A549 (cell line): ENCODE measurements at regions not wholly inside any gene's neighbourhood (a gene's known extent, or its start where the extent isn't known, plus 50 kb on each side); places are given as distances from the start of the nearest gene placed in this dataset.
"Not testable (repeated sequence)": the region's sequence is repeated elsewhere in the genome, so short reads cannot be mapped to it uniquely, and the experiment has no call there.

Source experiments
- BHLHE40 ChIP-seq: IDR thresholded peaks from 2 replicates; pipeline ENCODE4 v1.6.1; 2012; ENCODE audit warnings: low read depth, low read length, inconsistent platforms
- CBX2 ChIP-seq: fragments of 200-600 bp; sonication (generic); IDR thresholded peaks from 2 replicates; pipeline ENCODE4 v1.6.1; 2016; ENCODE audit warnings: low read depth, mild to moderate bottlenecking, borderline replicate concordance
- CHD2 ChIP-seq: fragments of 150-350 bp; IDR thresholded peaks from 2 replicates; pipeline ENCODE4 v1.6.1; 2014; ENCODE audit warnings: low read length; ENCODE audit not compliant: partially characterized antibody
- ESRRA ChIP-seq: fragments of 150-350 bp; IDR thresholded peaks from 2 replicates; pipeline ENCODE4 v1.6.1; 2014; ENCODE audit warnings: mild to moderate bottlenecking, low read length, borderline replicate concordance
- KDM1A ChIP-seq: fragments of 200-600 bp; sonication (generic); IDR thresholded peaks from 2 replicates; pipeline ENCODE4 v1.6.1; 2016; ENCODE audit warnings: low read depth, mild to moderate bottlenecking
- MAFK ChIP-seq: fragments of 450-650 bp; IDR thresholded peaks from 2 replicates; pipeline ENCODE4 v1.6.1; 2014; ENCODE audit not compliant: partially characterized antibody
- NFE2L2 ChIP-seq: fragments of 150-350 bp; conservative IDR thresholded peaks from 2 replicates; pipeline ENCODE4 v1.6.1; 2014; ENCODE audit warnings: low read length
- POLR2A ChIP-seq: IDR thresholded peaks from 2 replicates; pipeline ENCODE4 v1.6.1; 2012; ENCODE audit warnings: mild to moderate bottlenecking, low read length
- RAD21 ChIP-seq, 2 experiments: fragments of >200 bp in 1 of 2; sonication (Bioruptor Twin) in 1 of 2; formaldehyde crosslinking in 1 of 2; IDR thresholded peaks in 1 of 2; conservative IDR thresholded peaks in 1 of 2; 2 replicates in 1 of 2; 3 replicates in 1 of 2; pipeline ENCODE4 v1.6.1; 2012 to 2018; ENCODE audit warnings: inconsistent platforms in 1 of 2
- SREBF2 ChIP-seq: fragments of 450-650 bp; IDR thresholded peaks from 2 replicates; pipeline ENCODE4 v1.6.1; 2014; ENCODE audit warnings: mild to moderate bottlenecking, moderate library complexity
- ZFP36 ChIP-seq: fragments of 450-650 bp; IDR thresholded peaks from 2 replicates; pipeline ENCODE4 v1.6.1; 2014; ENCODE audit warnings: borderline replicate concordance; ENCODE audit not compliant: partially characterized antibody
- TF ChIP-seq, protein P1 (sequence below): fragments of >200 bp; sonication (Bioruptor Twin); formaldehyde crosslinking; IDR thresholded peaks from 3 replicates; pipeline ENCODE4 v1.5.1; 2016
- TF ChIP-seq, protein P2 (sequence below): IDR thresholded peaks from 2 replicates; pipeline ENCODE4 v1.6.1; 2012
- TF ChIP-seq, protein P3 (sequence below): fragments of 200-600 bp; sonication (generic); IDR thresholded peaks from 2 replicates; pipeline ENCODE4 v1.6.1; 2016; ENCODE audit warnings: antibody characterized with exemption, mild to moderate bottlenecking, moderate library complexity

DNA sequence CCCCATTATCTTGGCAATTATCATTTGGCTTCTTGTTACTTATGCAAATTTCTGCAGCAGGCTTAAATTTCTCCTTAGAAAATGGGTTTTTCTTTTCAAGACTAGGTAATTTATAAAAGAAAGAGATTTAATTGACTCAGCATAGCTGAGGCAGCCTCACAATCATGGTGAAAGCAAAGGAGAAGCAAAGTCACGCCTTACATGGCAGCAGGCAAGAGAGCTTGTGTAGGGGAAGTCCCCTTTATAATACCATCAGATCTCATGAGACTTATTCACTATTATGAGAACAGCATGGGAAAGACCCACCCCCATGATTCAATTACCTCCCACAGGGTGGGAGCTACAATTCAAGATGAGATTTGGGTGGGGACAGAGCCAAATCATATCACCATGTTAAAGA lies 158.3 kb upstream of the NRBF2 start:
- TF ChIP-seq NFE2L2; POLR2A; BHLHE40; ESRRA; SREBF2; MAFK; ZFP36; KDM1A; RAD21 (conservative IDR thresholded peaks at IDR 0.05 in 1 of 2, IDR thresholded peaks at IDR 0.05 in 1 of 2); CBX2; CHD2: not testable (repeated sequence)
- TF ChIP-seq, protein P1, sequence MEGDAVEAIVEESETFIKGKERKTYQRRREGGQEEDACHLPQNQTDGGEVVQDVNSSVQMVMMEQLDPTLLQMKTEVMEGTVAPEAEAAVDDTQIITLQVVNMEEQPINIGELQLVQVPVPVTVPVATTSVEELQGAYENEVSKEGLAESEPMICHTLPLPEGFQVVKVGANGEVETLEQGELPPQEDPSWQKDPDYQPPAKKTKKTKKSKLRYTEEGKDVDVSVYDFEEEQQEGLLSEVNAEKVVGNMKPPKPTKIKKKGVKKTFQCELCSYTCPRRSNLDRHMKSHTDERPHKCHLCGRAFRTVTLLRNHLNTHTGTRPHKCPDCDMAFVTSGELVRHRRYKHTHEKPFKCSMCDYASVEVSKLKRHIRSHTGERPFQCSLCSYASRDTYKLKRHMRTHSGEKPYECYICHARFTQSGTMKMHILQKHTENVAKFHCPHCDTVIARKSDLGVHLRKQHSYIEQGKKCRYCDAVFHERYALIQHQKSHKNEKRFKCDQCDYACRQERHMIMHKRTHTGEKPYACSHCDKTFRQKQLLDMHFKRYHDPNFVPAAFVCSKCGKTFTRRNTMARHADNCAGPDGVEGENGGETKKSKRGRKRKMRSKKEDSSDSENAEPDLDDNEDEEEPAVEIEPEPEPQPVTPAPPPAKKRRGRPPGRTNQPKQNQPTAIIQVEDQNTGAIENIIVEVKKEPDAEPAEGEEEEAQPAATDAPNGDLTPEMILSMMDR = not testable (repeated sequence)
- TF ChIP-seq, protein P2, sequence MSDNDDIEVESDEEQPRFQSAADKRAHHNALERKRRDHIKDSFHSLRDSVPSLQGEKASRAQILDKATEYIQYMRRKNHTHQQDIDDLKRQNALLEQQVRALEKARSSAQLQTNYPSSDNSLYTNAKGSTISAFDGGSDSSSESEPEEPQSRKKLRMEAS = not testable (repeated sequence)
- TF ChIP-seq, protein P3, sequence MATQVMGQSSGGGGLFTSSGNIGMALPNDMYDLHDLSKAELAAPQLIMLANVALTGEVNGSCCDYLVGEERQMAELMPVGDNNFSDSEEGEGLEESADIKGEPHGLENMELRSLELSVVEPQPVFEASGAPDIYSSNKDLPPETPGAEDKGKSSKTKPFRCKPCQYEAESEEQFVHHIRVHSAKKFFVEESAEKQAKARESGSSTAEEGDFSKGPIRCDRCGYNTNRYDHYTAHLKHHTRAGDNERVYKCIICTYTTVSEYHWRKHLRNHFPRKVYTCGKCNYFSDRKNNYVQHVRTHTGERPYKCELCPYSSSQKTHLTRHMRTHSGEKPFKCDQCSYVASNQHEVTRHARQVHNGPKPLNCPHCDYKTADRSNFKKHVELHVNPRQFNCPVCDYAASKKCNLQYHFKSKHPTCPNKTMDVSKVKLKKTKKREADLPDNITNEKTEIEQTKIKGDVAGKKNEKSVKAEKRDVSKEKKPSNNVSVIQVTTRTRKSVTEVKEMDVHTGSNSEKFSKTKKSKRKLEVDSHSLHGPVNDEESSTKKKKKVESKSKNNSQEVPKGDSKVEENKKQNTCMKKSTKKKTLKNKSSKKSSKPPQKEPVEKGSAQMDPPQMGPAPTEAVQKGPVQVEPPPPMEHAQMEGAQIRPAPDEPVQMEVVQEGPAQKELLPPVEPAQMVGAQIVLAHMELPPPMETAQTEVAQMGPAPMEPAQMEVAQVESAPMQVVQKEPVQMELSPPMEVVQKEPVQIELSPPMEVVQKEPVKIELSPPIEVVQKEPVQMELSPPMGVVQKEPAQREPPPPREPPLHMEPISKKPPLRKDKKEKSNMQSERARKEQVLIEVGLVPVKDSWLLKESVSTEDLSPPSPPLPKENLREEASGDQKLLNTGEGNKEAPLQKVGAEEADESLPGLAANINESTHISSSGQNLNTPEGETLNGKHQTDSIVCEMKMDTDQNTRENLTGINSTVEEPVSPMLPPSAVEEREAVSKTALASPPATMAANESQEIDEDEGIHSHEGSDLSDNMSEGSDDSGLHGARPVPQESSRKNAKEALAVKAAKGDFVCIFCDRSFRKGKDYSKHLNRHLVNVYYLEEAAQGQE = not testable (repeated sequence)
